ENCODE measurements at regions not wholly inside any gene's neighbourhood (a gene's known extent, or its start where the extent isn't known, plus 50 kb on each side); places are given as distances from the start of the nearest gene placed in this dataset.
"Not testable (repeated sequence)": the region's sequence is repeated elsewhere in the genome, so short reads cannot be mapped to it uniquely, and the experiment has no call there.

DNA sequence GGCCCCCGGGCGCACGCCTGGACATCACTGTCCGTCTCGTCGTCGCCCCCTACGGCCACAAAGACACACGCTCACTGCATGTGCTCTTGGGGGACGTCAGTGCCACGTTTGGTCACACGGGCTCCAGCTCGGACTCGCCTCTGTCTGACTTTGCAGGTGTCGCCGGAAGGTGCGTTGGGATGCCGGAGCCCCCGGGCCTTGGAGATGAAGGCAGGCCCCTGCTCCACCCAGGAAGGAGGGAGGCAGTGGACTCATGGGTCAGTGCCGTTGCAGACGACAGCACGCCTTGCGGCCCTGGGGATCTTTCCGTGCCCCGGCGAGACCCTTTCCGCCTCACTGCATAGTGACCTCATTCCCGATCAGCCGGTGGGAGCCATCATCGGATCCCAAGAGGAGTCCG, 1414.8 kb upstream of the PCDH10 start:
- H3K9me3 Mint-ChIP-seq (ENCODE audit: insufficient read depth); DNase-seq; H3K4me3 Mint-ChIP-seq; H3K27me3 Mint-ChIP-seq (ENCODE audit: low read depth); H3K36me3 Mint-ChIP-seq (ENCODE audit: low read depth); H3K27ac Mint-ChIP-seq; POLR2A ChIA-PET; ATAC-seq; H3K4me1 Mint-ChIP-seq (ENCODE audit: low read depth); CTCF ChIA-PET: not testable (repeated sequence)

DNA sequence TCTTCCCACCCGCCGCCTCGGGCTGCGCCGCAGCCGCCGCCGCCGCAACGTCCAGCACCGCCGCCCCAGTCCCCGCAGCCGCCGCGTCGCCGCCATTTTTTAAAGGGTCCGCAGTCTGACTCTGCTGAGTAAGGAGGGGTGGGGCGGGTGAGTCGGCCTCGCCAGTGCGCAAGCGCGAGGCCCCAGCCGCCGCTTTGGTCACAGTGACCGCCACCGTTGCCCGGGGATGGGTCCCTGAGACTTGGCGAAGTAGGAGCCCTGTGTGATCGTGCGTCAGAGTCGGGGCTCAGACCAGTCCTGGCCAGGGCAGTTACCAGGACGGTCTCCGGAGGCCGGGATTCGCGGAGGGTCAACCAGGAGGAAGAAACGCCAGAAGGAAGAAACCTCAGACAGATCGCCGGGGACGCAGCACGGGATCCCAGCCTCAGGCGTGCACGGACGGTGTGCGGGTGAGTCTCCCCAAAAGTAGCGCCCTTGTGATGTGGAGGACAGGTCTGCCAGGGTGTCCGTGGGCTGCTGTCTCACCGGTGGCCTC, 1414.2 kb upstream of the PCDH10 start:
- H3K4me1 Mint-ChIP-seq (ENCODE audit: low read depth); H3K27me3 Mint-ChIP-seq (ENCODE audit: low read depth); H3K36me3 Mint-ChIP-seq (ENCODE audit: low read depth); POLR2A ChIA-PET; DNase-seq; H3K9me3 Mint-ChIP-seq (ENCODE audit: insufficient read depth); CTCF ChIA-PET; H3K4me3 Mint-ChIP-seq; H3K27ac Mint-ChIP-seq; ATAC-seq: not testable (repeated sequence)

- CTCF ChIA-PET; H3K9me3 Mint-ChIP-seq (ENCODE audit: insufficient read depth); H3K4me3 Mint-ChIP-seq; H3K27me3 Mint-ChIP-seq (ENCODE audit: low read depth); H3K36me3 Mint-ChIP-seq (ENCODE audit: low read depth); DNase-seq; ATAC-seq; POLR2A ChIA-PET; H3K4me1 Mint-ChIP-seq (ENCODE audit: low read depth); H3K27ac Mint-ChIP-seq: not testable (repeated sequence)
Observed at GRCh38 chr4:131738991-131739390, 1410.1 kb upstream of the PCDH10 start.

GRCh38 chr4:131741836-131742235, 1407.3 kb upstream of the PCDH10 start:
- CTCF ChIA-PET = not testable (repeated sequence)

DNA sequence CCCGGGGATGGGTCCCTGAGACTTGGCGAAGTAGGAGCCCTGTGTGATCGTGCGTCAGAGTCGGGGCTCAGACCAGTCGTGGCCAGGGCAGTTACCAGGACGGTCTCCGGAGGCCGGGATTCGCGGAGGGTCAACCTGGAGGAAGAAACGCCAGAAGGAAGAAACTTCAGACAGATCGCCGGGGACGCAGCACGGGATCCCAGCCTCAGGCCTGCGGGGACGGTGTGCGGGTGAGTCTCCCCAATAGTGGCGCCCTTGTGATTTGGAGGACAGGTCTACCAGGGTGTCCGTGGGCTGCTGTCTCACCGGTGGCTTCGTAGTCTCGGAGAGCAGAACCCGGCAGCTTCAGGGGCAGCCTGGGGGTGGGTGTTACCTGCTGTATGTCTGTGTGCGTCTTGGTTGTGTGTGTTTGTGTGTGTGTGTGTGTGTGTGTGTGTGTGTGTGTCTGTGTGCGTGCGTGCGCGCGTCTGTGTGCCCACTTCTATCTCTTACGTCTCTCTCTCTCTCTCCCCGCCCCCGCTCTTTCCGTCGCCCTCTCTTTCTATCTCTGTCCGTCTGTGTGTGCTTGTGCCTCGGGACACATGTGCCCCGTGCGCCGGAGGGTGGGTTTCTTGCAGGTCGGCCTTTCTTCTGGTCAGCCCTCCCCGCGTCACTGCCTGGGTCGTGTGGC, 1406.4 kb upstream of the PCDH10 start:
- H3K4me1 Mint-ChIP-seq (ENCODE audit: low read depth); ATAC-seq; H3K9me3 Mint-ChIP-seq (ENCODE audit: insufficient read depth); H3K27me3 Mint-ChIP-seq (ENCODE audit: low read depth); POLR2A ChIA-PET; CTCF ChIA-PET; H3K4me3 Mint-ChIP-seq; H3K36me3 Mint-ChIP-seq (ENCODE audit: low read depth); H3K27ac Mint-ChIP-seq; DNase-seq: not testable (repeated sequence)

More at GRCh38 chr4:131741836-131742235, 1407.3 kb upstream of the PCDH10 start:
- H3K36me3 Mint-ChIP-seq (ENCODE audit: low read depth); H3K27me3 Mint-ChIP-seq (ENCODE audit: low read depth); H3K4me3 Mint-ChIP-seq; ATAC-seq; H3K9me3 Mint-ChIP-seq (ENCODE audit: insufficient read depth); DNase-seq; POLR2A ChIA-PET; H3K27ac Mint-ChIP-seq; H3K4me1 Mint-ChIP-seq (ENCODE audit: low read depth): not testable (repeated sequence)

GRCh38 chr4:131743348-131743747, 1405.7 kb upstream of the PCDH10 start:
- H3K4me3 Mint-ChIP-seq; H3K27me3 Mint-ChIP-seq (ENCODE audit: low read depth); ATAC-seq; POLR2A ChIA-PET; CTCF ChIA-PET; H3K36me3 Mint-ChIP-seq (ENCODE audit: low read depth); H3K4me1 Mint-ChIP-seq (ENCODE audit: low read depth); DNase-seq; H3K9me3 Mint-ChIP-seq (ENCODE audit: insufficient read depth); H3K27ac Mint-ChIP-seq: not testable (repeated sequence)

DNA sequence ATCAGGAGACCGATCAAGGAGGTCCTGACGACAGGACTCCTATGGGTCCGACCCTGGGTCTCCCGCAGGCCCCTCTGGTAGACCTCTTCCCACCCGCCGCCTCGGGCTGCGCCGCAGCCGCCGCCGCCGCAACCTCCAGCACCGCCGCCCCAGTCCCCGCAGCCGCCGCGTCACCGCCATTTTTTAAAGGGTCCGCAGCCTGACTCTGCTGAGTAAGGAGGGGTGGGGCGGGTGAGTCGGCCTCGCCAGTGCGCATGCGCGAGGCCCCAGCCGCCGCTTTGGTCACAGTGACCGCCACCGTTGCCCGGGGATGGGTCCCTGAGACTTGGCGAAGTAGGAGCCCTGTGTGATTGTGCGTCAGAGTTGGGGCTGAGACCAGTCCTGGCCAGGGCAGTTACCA, 1401.9 kb upstream of the PCDH10 start:
- H3K36me3 Mint-ChIP-seq (ENCODE audit: low read depth); ATAC-seq; DNase-seq; CTCF ChIA-PET; POLR2A ChIA-PET; H3K27ac Mint-ChIP-seq; H3K27me3 Mint-ChIP-seq (ENCODE audit: low read depth); H3K4me3 Mint-ChIP-seq; H3K4me1 Mint-ChIP-seq (ENCODE audit: low read depth); H3K9me3 Mint-ChIP-seq (ENCODE audit: insufficient read depth): not testable (repeated sequence)

GRCh38 chr4:131749224-131749623, 1399.9 kb upstream of the PCDH10 start:
- H3K4me3 Mint-ChIP-seq; DNase-seq; H3K9me3 Mint-ChIP-seq (ENCODE audit: insufficient read depth); H3K27ac Mint-ChIP-seq; H3K4me1 Mint-ChIP-seq (ENCODE audit: low read depth); ATAC-seq; H3K27me3 Mint-ChIP-seq (ENCODE audit: low read depth); CTCF ChIA-PET; POLR2A ChIA-PET; H3K36me3 Mint-ChIP-seq (ENCODE audit: low read depth): not testable (repeated sequence)

DNA sequence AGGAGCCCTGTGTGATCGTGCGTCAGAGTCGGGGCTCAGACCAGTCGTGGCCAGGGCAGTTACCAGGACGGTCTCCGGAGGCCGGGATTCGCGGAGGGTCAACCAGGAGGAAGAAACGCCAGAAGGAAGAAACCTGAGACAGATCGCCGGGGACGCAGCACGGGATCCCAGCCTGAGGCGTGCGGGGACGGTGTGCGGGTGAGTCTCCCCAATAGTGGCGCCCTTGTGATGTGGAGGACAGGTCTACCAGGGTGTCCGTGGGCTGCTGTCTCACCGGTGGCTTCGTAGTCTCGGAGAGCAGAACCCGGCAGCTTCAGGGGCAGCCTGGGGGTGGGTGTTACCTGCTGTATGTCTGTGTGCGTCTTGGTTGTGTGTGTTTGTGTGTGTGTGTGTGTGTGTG, 1399.1 kb upstream of the PCDH10 start:
- ATAC-seq; CTCF ChIA-PET; H3K27me3 Mint-ChIP-seq (ENCODE audit: low read depth); H3K9me3 Mint-ChIP-seq (ENCODE audit: insufficient read depth); H3K4me3 Mint-ChIP-seq; H3K4me1 Mint-ChIP-seq (ENCODE audit: low read depth); H3K36me3 Mint-ChIP-seq (ENCODE audit: low read depth); H3K27ac Mint-ChIP-seq; DNase-seq; POLR2A ChIA-PET: not testable (repeated sequence)

- H3K27ac Mint-ChIP-seq; H3K4me1 Mint-ChIP-seq (ENCODE audit: low read depth); H3K4me3 Mint-ChIP-seq; H3K27me3 Mint-ChIP-seq (ENCODE audit: low read depth); H3K9me3 Mint-ChIP-seq (ENCODE audit: insufficient read depth); DNase-seq; H3K36me3 Mint-ChIP-seq (ENCODE audit: low read depth); CTCF ChIA-PET; POLR2A ChIA-PET; ATAC-seq: not testable (repeated sequence)
Observed at GRCh38 chr4:131750469-131750868, 1398.6 kb upstream of the PCDH10 start.

DNA sequence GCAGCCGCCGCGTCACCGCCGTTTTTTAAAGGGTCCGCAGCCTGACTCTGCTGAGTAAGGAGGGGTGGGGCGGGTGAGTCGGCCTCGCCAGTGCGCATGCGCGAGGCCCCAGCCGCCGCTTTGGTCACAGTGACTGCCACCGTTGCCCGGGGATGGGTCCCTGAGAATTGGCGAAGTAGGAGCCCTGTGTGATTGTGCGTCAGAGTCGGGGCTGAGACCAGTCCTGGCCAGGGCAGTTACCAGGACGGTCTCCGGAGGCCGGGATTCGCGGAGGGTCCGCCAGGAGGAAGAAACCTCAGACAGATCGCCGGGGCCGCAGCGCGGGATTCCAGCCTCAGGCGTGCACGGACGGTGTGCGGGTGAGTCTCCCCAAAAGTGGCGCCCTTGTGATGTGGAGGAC, 1386.9 kb upstream of the PCDH10 start:
- H3K27me3 Mint-ChIP-seq (ENCODE audit: low read depth); H3K27ac Mint-ChIP-seq; H3K36me3 Mint-ChIP-seq (ENCODE audit: low read depth); H3K9me3 Mint-ChIP-seq (ENCODE audit: insufficient read depth); CTCF ChIA-PET; DNase-seq; ATAC-seq; H3K4me1 Mint-ChIP-seq (ENCODE audit: low read depth); POLR2A ChIA-PET; H3K4me3 Mint-ChIP-seq: not testable (repeated sequence)

GRCh38 chr4:131764730-131765129, 1384.4 kb upstream of the PCDH10 start:
- no peaks in the 10 kb centered on the region for H3K9me3 Mint-ChIP-seq (ENCODE audit: insufficient read depth)
- no peaks in the 10 kb centered on the region for H3K36me3 Mint-ChIP-seq (ENCODE audit: low read depth)
- H3K4me1 Mint-ChIP-seq (ENCODE audit: low read depth) = no peaks in the 10 kb centered on the region
- ATAC-seq (no peak), DNase-seq (no peak)
- no peak overlapping the region for H3K4me3 Mint-ChIP-seq
- CTCF ChIA-PET = no interaction called here
- H3K27ac Mint-ChIP-seq = no peak overlapping the region
- POLR2A ChIA-PET = no interaction called here
- no peaks in the 10 kb centered on the region for H3K27me3 Mint-ChIP-seq (ENCODE audit: low read depth)

DNA sequence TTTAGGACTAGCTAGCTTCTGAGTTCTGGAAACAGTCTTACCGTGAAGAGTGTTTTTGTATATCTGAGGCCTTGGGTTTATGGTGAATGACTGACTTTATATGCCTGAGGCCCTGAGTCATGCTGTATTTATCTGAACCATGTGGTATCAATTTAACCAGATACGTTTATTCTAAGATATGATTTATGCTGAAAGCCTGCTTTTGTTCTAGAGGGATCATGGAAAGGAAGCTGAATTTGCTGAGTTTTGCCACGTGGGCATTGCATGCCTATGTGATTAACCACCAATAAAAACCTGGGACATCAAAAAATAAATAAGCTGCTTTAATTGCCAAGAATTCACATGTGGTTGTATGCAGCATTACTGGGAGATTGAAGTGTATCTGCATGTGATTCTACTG, 1374.7 kb upstream of the PCDH10 start:
- H3K36me3 Mint-ChIP-seq (ENCODE audit: low read depth); H3K4me1 Mint-ChIP-seq (ENCODE audit: low read depth); H3K9me3 Mint-ChIP-seq (ENCODE audit: insufficient read depth); DNase-seq; H3K27ac Mint-ChIP-seq; H3K4me3 Mint-ChIP-seq; H3K27me3 Mint-ChIP-seq (ENCODE audit: low read depth); CTCF ChIA-PET; POLR2A ChIA-PET; ATAC-seq: not testable (repeated sequence)
